HFFc6 (cell line): ENCODE measurements at regions not wholly inside any gene's neighbourhood (a gene's known extent, or its start where the extent isn't known, plus 50 kb on each side); places are given as distances from the start of the nearest gene placed in this dataset.

Experiments
- DNase-seq: peaks from one replicate; pipeline ENCODE4 v3.0.0-alpha.2; 2018
- H3K27ac Mint-ChIP-seq: 2 replicates; pipeline ENCODE4 v1.8.0; 2020; ENCODE audit warnings: mild to moderate bottlenecking, mixed read lengths
- H3K27me3 Mint-ChIP-seq: 2 replicates; pipeline ENCODE4 v1.8.0; 2021; ENCODE audit warnings: mild to moderate bottlenecking, moderate library complexity, mixed read lengths; ENCODE audit not compliant: insufficient read depth
- H3K36me3 Mint-ChIP-seq: 2 replicates; pipeline ENCODE4 v1.8.0; 2021; ENCODE audit warnings: low read depth, mixed read lengths
- H3K4me1 Mint-ChIP-seq: 2 replicates; pipeline ENCODE4 v1.8.0; 2020; ENCODE audit warnings: low read depth, mixed read lengths
- H3K4me3 Mint-ChIP-seq: 2 replicates; pipeline ENCODE4 v1.8.0; 2020; ENCODE audit warnings: mild to moderate bottlenecking, moderate library complexity, mixed read lengths
- H3K9me3 Mint-ChIP-seq: 2 replicates; pipeline ENCODE4 v1.8.0; 2020; ENCODE audit warnings: mild to moderate bottlenecking, mixed read lengths
- CTCF ChIP-seq: fragments of 200-600 bp; sonication (generic); IDR thresholded peaks from 2 replicates; pipeline ENCODE4 v1.5.0; 2021; ENCODE audit warnings: antibody characterized with exemption, mild to moderate bottlenecking

DNA sequence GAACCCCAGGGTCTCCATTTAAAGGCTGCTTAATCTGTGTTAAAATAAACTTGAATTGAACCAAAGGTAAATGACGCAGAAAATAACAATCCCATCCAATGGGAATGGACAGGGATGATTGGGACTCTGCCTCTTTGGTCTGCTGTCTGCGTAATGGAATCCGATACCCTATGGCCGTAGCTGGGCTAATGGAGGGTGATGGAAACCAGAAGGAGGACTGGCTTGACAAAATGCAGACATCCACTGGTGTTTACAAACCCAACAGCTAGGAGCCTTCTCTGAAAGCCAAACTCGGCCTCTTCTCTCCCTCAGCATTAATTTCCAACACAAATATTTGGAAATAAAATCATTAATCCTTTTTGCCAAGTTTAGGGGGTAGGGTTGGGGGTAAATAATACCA, 162.2 kb upstream of the CHST15 start:
- no peak overlapping the region for H3K27ac Mint-ChIP-seq
- DNase-seq: no peak
- H3K9me3 Mint-ChIP-seq: peaks cover 10% of the 10 kb centered on the region
- TF ChIP-seq CTCF: no peak
- no peaks in the 10 kb centered on the region for H3K36me3 Mint-ChIP-seq
- peaks cover 10% of the 10 kb centered on the region; the same call in 1 of the 2 replicates for H3K27me3 Mint-ChIP-seq
- H3K4me1 Mint-ChIP-seq: no peaks in the 10 kb centered on the region
- H3K4me3 Mint-ChIP-seq: no peak overlapping the region

GRCh38 chr10:124254490-124254889, 161.1 kb upstream of the CHST15 start:
- H3K9me3 Mint-ChIP-seq: peaks cover 15% of the 10 kb centered on the region
- TF ChIP-seq CTCF: no peak
- no peak overlapping the region for H3K4me3 Mint-ChIP-seq
- no peaks in the 10 kb centered on the region for H3K36me3 Mint-ChIP-seq
- H3K4me1 Mint-ChIP-seq: no peaks in the 10 kb centered on the region
- DNase-seq: no peak
- H3K27me3 Mint-ChIP-seq: peaks cover 10% of the 10 kb centered on the region; the same call in 1 of the 2 replicates
- H3K27ac Mint-ChIP-seq: no peak overlapping the region

DNA sequence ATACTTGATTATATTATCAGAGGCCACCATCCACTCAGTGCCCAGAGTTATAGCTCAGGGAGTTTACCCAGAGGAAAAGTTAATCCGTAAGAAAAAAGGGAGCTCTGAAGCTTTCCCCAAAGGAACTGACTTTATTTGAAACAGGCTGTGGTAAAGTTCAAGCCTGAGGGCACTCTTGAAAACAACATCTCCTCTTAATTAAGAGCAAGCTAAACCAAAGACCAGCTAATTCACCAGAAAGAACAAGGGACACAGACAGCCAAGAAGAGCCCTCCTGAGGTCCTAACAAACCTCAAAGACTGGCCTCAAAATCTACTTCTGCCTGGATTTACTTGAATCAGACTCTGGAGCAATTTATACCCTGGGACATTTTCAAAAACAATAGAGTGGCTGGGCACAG, 159.6 kb upstream of the CHST15 start:
- no peak for TF ChIP-seq CTCF
- Mint-ChIP-seq H3K36me3 (no peaks in the 10 kb centered on the region), H3K9me3 (peaks cover 9% of the 10 kb centered on the region; the same call in 1 of the 2 replicates), H3K27me3 (peaks cover 12% of the 10 kb centered on the region; the same call in 1 of the 2 replicates), H3K4me3 (no peak overlapping the region), H3K4me1 (no peaks in the 10 kb centered on the region), H3K27ac (no peak overlapping the region)
- no peak for DNase-seq

GRCh38 chr10:124252097-124252715, 158.8 kb upstream of the CHST15 start:
- no peak overlapping the region for H3K4me3 Mint-ChIP-seq

DNA sequence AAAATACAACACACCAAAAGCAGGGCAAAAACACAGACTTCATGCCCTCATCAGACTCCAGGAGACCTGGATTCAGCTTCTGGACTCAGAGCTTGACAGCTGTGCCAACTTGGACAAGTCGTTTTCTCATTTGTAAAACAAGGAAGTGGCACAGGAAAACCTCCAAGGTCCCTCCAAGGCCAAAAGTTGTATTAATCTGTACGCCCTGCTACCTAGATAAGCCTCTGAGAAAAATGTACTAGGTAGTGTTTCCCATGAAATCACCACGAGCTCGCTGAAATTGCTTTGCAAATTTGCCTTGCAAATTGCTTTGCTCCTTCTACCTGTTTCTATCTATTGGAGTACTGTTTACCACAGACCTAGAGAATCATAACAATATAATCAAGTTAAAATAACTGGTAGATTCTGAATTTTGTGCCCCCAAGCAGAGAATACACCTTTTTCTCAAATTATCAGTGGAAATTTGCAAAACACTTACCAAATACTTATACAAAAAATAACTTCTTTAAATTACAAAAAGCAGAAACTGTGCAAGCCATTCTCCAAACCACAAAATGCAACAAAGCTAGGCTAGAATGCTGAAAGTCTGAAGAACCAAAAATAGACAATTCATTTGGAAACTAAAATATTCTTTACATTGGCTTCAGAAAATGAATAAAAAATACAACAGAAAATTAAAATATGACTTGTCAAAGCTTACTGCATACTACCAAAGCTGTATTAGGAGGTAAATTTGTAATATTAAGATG, 158.1 kb upstream of the CHST15 start:
- no peak overlapping the region for H3K4me3 Mint-ChIP-seq
- DNase-seq: no peak
- TF ChIP-seq CTCF: no peak
- H3K4me1 Mint-ChIP-seq: no peaks in the 10 kb centered on the region
- peaks cover 9% of the 10 kb centered on the region; the same call in 1 of the 2 replicates for H3K9me3 Mint-ChIP-seq
- H3K36me3 Mint-ChIP-seq: no peaks in the 10 kb centered on the region
- H3K27me3 Mint-ChIP-seq: peaks cover 12% of the 10 kb centered on the region; the same call in 1 of the 2 replicates
- no peak overlapping the region for H3K27ac Mint-ChIP-seq

More at GRCh38 chr10:124252097-124252715, 158.8 kb upstream of the CHST15 start:
- H3K27me3 Mint-ChIP-seq: peaks cover 12% of the 10 kb centered on the region; the same call in 1 of the 2 replicates
- H3K27ac Mint-ChIP-seq: no peak overlapping the region
- H3K9me3 Mint-ChIP-seq: peaks cover 9% of the 10 kb centered on the region; the same call in 1 of the 2 replicates
- H3K4me1 Mint-ChIP-seq: no peaks in the 10 kb centered on the region
- no peak for DNase-seq
- no peaks in the 10 kb centered on the region for H3K36me3 Mint-ChIP-seq
- TF ChIP-seq CTCF: no peak
